Activated gamma-delta T cell (primary cell): ENCODE measurements at regions not wholly inside any gene's neighbourhood (a gene's known extent, or its start where the extent isn't known, plus 50 kb on each side); places are given as distances from the start of the nearest gene placed in this dataset.
"Not testable (repeated sequence)": the region's sequence is repeated elsewhere in the genome, so short reads cannot be mapped to it uniquely, and the experiment has no call there.

ENCODE experiments used
- DNase-seq: peaks from one replicate; lab custom pipeline; 2025; lab: John Stamatoyannopoulos, UW

GRCh38 chr7:119706608-119707007, 566.4 kb upstream of the KCND2 start:
- DNase-seq, result no peak

GRCh38 chr7:119708891-119709290, 564.1 kb upstream of the KCND2 start:
- no peak for DNase-seq

GRCh38 chr7:119711104-119711503, 561.9 kb upstream of the KCND2 start:
- DNase-seq, result no peak

GRCh38 chr7:119712886-119713462, 560.0 kb upstream of the KCND2 start:
- DNase-seq, result no peak

GRCh38 chr7:119713606-119714005, 559.4 kb upstream of the KCND2 start:
- DNase-seq, result no peak

- DNase-seq, result no peak
These were observed 552.4 kb upstream of the KCND2 start for GRCh38 chr7:119720541-119720940.

GRCh38 chr7:119724041-119724792, 548.8 kb upstream of the KCND2 start:
- no peak for DNase-seq

GRCh38 chr7:119733127-119733879, 539.7 kb upstream of the KCND2 start:
- DNase-seq, result no peak

- DNase-seq, result no peak
These were observed 535.6 kb upstream of the KCND2 start for GRCh38 chr7:119737390-119737789.

- DNase-seq, result not testable (repeated sequence)
These were observed 527.7 kb upstream of the KCND2 start for GRCh38 chr7:119745280-119745679.

GRCh38 chr7:119748251-119748860, 524.6 kb upstream of the KCND2 start:
- no peak for DNase-seq

GRCh38 chr7:119748991-119749390, 524.0 kb upstream of the KCND2 start:
- DNase-seq, result no peak

- no peak for DNase-seq
These were observed 516.3 kb upstream of the KCND2 start for GRCh38 chr7:119756687-119757086.

GRCh38 chr7:119758254-119758653, 514.7 kb upstream of the KCND2 start:
- DNase-seq, result no peak

- no peak for DNase-seq
These were observed 511.2 kb upstream of the KCND2 start for GRCh38 chr7:119761776-119762175.

GRCh38 chr7:119782286-119782685, 490.7 kb upstream of the KCND2 start:
- DNase-seq, result no peak

GRCh38 chr7:119783799-119784198, 489.2 kb upstream of the KCND2 start:
- DNase-seq, result no peak

GRCh38 chr7:119802147-119802546, 470.8 kb upstream of the KCND2 start:
- no peak for DNase-seq

GRCh38 chr7:119825091-119825655, 447.8 kb upstream of the KCND2 start:
- no peak for DNase-seq

GRCh38 chr7:119826547-119826946, 446.4 kb upstream of the KCND2 start:
- DNase-seq, result no peak

- DNase-seq, result no peak
These were observed 434.5 kb upstream of the KCND2 start for GRCh38 chr7:119838444-119838843.

GRCh38 chr7:119842337-119842736, 430.6 kb upstream of the KCND2 start:
- no peak for DNase-seq
